ENCODE measurements at regions not wholly inside any gene's neighbourhood (a gene's known extent, or its start where the extent isn't known, plus 50 kb on each side); places are given as distances from the start of the nearest gene placed in this dataset.

- no peak for DNase-seq (ENCODE audit: low spot score)
Measured at GRCh38 chr11:76276781-76277155, 70.5 kb upstream of the WNT11 start.

- no peak for DNase-seq (ENCODE audit: low spot score)
Measured at GRCh38 chr11:76276046-76276780, 69.9 kb upstream of the WNT11 start.

- no peak for DNase-seq (ENCODE audit: low spot score)
Measured at GRCh38 chr11:76275446-76275845, 69.1 kb upstream of the WNT11 start.

- DNase-seq (ENCODE audit: low spot score) = no peak
Measured at GRCh38 chr11:76271068-76271467, 64.8 kb upstream of the WNT11 start.

GRCh38 chr11:76270389-76270788 is 64.1 kb upstream of the WNT11 start:
- no peak for DNase-seq (ENCODE audit: low spot score)

DNA sequence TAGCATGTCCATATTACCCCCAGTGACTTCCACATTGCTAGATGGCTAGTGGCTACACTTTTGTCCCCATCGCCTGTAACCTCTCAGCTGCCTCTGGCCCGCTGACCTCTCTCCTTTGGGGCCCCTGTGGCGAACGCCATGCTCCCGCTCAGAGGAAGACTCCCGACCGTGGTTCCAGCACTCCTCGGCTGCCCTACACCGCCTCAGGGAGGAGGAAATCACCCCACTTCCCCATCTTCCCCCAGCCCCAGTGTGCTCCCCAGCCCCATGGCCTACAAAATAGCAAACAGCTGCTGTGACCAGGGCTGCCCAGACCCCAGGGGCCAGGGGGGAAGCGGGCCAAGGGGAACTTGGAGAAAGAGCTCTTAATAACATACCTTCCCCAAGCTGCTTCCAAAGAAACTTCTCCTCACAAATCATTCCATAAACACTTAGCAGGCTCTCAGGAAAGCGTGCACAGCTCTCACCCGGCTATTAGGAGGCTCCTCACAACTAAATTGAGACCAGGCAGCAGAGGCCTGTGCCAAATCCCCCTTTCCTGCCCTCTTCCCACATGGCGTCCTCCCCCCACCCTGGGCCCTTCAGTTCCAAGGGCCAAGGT is 63.5 kb upstream of the WNT11 start:
- no peak for DNase-seq (ENCODE audit: low spot score)

DNA sequence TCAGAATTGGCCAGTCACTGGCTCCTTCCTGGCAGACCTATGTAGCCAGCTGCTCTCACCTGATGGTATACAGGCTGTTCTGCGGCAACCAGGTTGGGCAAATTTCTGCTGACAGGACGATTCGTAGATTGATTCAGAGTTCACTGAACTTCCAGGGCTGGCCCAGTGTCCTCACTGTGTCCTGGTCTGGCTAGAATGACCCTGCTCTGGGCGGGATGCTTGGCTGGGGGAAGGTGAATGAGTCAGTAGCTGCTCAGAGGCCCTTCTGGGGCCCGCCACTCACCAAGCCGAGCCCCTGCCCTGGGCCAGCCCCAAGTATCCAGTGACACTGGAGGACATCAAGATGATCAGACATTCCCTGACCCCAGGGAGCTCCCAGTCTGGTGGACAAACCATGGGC is 62.9 kb upstream of the WNT11 start:
- DNase-seq (ENCODE audit: low spot score) = peak; percentile 69

DNA sequence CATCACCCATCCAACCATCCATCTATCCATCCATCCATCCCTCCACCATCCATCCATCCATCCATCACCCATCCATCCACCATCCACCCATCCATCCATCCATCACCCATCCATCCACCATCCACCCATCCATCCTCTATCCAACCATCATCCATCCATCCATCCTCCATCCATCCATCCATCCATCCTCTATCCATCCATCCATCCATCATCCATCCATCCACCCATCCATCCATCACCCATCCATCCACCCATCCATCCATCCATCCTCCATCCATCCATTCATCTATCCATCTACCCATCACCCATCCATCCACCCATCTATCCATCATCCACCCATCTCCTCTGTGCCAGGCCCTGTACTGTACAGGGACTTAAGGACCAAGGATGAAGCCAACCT is 62.2 kb upstream of the WNT11 start:
- DNase-seq (ENCODE audit: low spot score) = no peak

- DNase-seq (ENCODE audit: low spot score) = peak; percentile 71
Measured at GRCh38 chr11:76267556-76267955, 61.3 kb upstream of the WNT11 start.

- DNase-seq (ENCODE audit: low spot score) = peak; percentile 86
Measured at GRCh38 chr11:76266286-76267100, 60.2 kb upstream of the WNT11 start.

DNA sequence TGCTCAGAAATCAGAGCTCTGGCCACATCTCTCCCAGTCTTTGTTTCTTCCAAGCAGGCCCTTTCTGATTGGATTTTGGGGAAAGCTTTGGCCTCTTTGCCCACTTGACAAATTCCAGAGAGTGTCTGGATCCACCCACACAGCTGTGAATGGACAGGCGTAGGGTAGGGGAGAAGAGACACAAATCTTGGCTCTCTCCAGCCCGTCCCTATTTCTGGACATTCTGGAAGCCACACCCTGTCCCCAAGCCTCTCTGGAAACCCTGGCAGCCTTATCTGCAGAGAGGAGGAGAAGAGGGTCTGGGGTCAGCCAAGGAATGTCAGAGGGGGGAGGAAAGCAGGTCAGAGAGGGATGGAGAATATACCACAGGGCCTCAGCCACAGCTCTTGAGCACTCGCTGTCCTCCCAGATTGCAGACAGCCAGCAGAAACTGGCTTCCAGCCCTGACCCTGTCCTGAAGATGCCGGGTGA is 59.5 kb upstream of the WNT11 start:
- peak; percentile 41 for DNase-seq (ENCODE audit: low spot score)

GRCh38 chr11:76263657-76264056 is 57.4 kb upstream of the WNT11 start:
- no peak for DNase-seq (ENCODE audit: low spot score)

GRCh38 chr11:76263166-76263565 is 56.9 kb upstream of the WNT11 start:
- no peak for DNase-seq (ENCODE audit: low spot score)

GRCh38 chr11:76260296-76260925 is 54.1 kb upstream of the WNT11 start:
- no peak for DNase-seq (ENCODE audit: low spot score)

- DNase-seq (ENCODE audit: low spot score) = no peak
Measured at GRCh38 chr11:76259299-76259908, 53.1 kb upstream of the WNT11 start.

- no peak for DNase-seq (ENCODE audit: low spot score)
Measured at GRCh38 chr11:76257074-76257719, 50.9 kb upstream of the WNT11 start.

DNA sequence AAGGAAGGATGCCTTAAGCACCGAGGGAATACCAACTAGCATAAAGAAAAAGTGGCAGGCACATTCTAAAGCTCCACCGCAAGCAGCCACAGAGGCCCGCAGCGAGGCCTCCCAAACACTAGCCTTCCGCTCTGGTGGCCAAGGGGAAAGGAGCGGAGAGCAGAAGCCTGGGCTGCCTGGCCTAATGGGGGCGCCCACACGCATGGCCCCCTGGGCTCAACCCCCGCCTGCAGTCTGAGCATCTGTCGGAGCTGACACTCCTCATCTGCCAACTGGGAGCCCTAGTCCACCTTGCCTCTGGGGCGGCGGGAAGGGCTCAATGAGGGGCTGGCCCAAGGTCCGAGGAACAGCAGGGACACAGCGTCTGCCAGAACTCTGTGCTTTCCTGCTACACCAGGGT is 50.1 kb upstream of the WNT11 start:
- no peak for DNase-seq (ENCODE audit: low spot score)
